Large intestine (tissue), 3 donors: ENCODE measurements at regions not wholly inside any gene's neighbourhood (a gene's known extent, or its start where the extent isn't known, plus 50 kb on each side); places are given as distances from the start of the nearest gene placed in this dataset.

Experiments
- DNase-seq, 2 donors: peaks; one replicate each; pipeline versions ENCODE4 v3.0.0 to v3.0.0-alpha.2; 2013
- H3K27ac ChIP-seq: one replicate; pipeline ENCODE4 v1.5.1; 2013; ENCODE audit warnings: low read length
- H3K27me3 ChIP-seq: 2 replicates; pipeline ENCODE4 v1.6.1; 2013; ENCODE audit warnings: low read length; ENCODE audit not compliant: control insufficient read depth, insufficient read depth
- H3K36me3 ChIP-seq: 2 replicates; pipeline ENCODE4 v1.6.1; 2013; ENCODE audit warnings: low read length; ENCODE audit not compliant: control insufficient read depth, insufficient read depth
- H3K4me1 ChIP-seq: one replicate; pipeline ENCODE4 v1.6.1; 2013; ENCODE audit warnings: low read length; ENCODE audit not compliant: control insufficient read depth, insufficient read depth
- H3K4me3 ChIP-seq: one replicate; pipeline ENCODE4 v1.5.1; 2013; ENCODE audit warnings: low read length
- H3K9me3 ChIP-seq: one replicate; pipeline ENCODE4 v1.6.1; 2013; ENCODE audit warnings: mild to moderate bottlenecking, low read depth, low read length, moderate library complexity; ENCODE audit not compliant: control insufficient read depth
- WGBS: methylation state at CpG from one replicate; pipeline ENCODE4 v1.1.5; 2013; ENCODE audit warnings: low lambda C conversion rate; ENCODE audit not compliant: insufficient coverage; 5-methylcytosine and 5-hydroxymethylcytosine counted together

GRCh38 chr2:176725873-176726645, 456.8 kb downstream of the MTX2 start:
- Histone ChIP-seq H3K27ac (no peak overlapping the region), H3K36me3 (no peaks in the 10 kb centered on the region), H3K4me3 (no peak overlapping the region), H3K27me3 (peaks cover 3% of the 10 kb centered on the region), H3K9me3 (no peaks in the 10 kb centered on the region), H3K4me1 (no peaks in the 10 kb centered on the region)
- 88% methylated on average over 1 of the region's 3 CpGs for WGBS
- DNase-seq, result no peak

- peaks cover under 1% of the 10 kb centered on the region for H3K27me3 ChIP-seq
- 79% methylated on average over 4 of the region's 4 CpGs for WGBS
- no peaks in the 10 kb centered on the region for H3K9me3 ChIP-seq
- H3K36me3 ChIP-seq, result no peaks in the 10 kb centered on the region
- no peak for DNase-seq
- no peaks in the 10 kb centered on the region for H3K4me1 ChIP-seq
- no peak overlapping the region for H3K27ac ChIP-seq
- no peak overlapping the region for H3K4me3 ChIP-seq
These were observed 458.5 kb downstream of the MTX2 start for GRCh38 chr2:176727696-176728095.

GRCh38 chr2:176729706-176730569, 460.7 kb downstream of the MTX2 start:
- no peak overlapping the region for H3K27ac ChIP-seq
- peaks cover 4% of the 10 kb centered on the region for H3K27me3 ChIP-seq
- H3K9me3 ChIP-seq, result no peaks in the 10 kb centered on the region
- H3K36me3 ChIP-seq, result no peaks in the 10 kb centered on the region
- H3K4me1 ChIP-seq, result no peaks in the 10 kb centered on the region
- H3K4me3 ChIP-seq, result no peak overlapping the region
- no peak for DNase-seq
- WGBS, result 80% methylated on average over 1 of the region's 1 CpG

GRCh38 chr2:176732780-176733179, 463.5 kb downstream of the MTX2 start:
- Histone ChIP-seq H3K27me3 (peaks cover 4% of the 10 kb centered on the region), H3K4me3 (no peak overlapping the region), H3K27ac (no peak overlapping the region), H3K9me3 (no peaks in the 10 kb centered on the region), H3K4me1 (no peaks in the 10 kb centered on the region), H3K36me3 (no peaks in the 10 kb centered on the region)
- DNase-seq, result no peak
- no CpG with 5 or more reads among the region's 1 CpG for WGBS

GRCh38 chr2:176733698-176734430, 464.6 kb downstream of the MTX2 start:
- H3K27me3 ChIP-seq, result peaks cover 4% of the 10 kb centered on the region
- no peaks in the 10 kb centered on the region for H3K4me1 ChIP-seq
- H3K36me3 ChIP-seq, result no peaks in the 10 kb centered on the region
- no peak overlapping the region for H3K4me3 ChIP-seq
- DNase-seq, result no peak
- H3K9me3 ChIP-seq, result no peaks in the 10 kb centered on the region
- no peak overlapping the region for H3K27ac ChIP-seq
- WGBS, result 33% methylated on average over 1 of the region's 3 CpGs

GRCh38 chr2:176734868-176735267, 465.6 kb downstream of the MTX2 start:
- Histone ChIP-seq H3K27me3 (peaks cover 4% of the 10 kb centered on the region), H3K27ac (no peak overlapping the region)
- WGBS, result 100% methylated on average over 2 of the region's 5 CpGs

GRCh38 chr2:176742271-176742670, 470.3 kb upstream of the HNRNPA3 start:
- Histone ChIP-seq H3K36me3 (no peaks in the 10 kb centered on the region), H3K27me3 (peaks cover 10% of the 10 kb centered on the region), H3K27ac (no peak overlapping the region), H3K9me3 (no peaks in the 10 kb centered on the region), H3K4me3 (no peak overlapping the region), H3K4me1 (no peaks in the 10 kb centered on the region)
- no CpG with 5 or more reads among the region's 1 CpG for WGBS
- DNase-seq, result no peak

More at GRCh38 chr2:176734868-176735267, 465.6 kb downstream of the MTX2 start:
- H3K9me3 ChIP-seq, result no peaks in the 10 kb centered on the region
- no peaks in the 10 kb centered on the region for H3K4me1 ChIP-seq
- no peak for DNase-seq
- H3K36me3 ChIP-seq, result no peaks in the 10 kb centered on the region
- H3K4me3 ChIP-seq, result no peak overlapping the region

- Histone ChIP-seq H3K4me1 (no peaks in the 10 kb centered on the region), H3K27ac (no peak overlapping the region), H3K36me3 (no peaks in the 10 kb centered on the region), H3K4me3 (no peak overlapping the region), H3K27me3 (peaks cover 10% of the 10 kb centered on the region), H3K9me3 (no peaks in the 10 kb centered on the region)
- no peak for DNase-seq
- 100% methylated on average over 1 of the region's 3 CpGs for WGBS
These were observed 468.9 kb upstream of the HNRNPA3 start for GRCh38 chr2:176743671-176744070.

GRCh38 chr2:176744146-176744545, 468.4 kb upstream of the HNRNPA3 start:
- no peak for DNase-seq
- Histone ChIP-seq H3K4me3 (no peak overlapping the region), H3K9me3 (no peaks in the 10 kb centered on the region), H3K4me1 (no peaks in the 10 kb centered on the region), H3K27me3 (peaks cover 10% of the 10 kb centered on the region), H3K27ac (no peak overlapping the region), H3K36me3 (no peaks in the 10 kb centered on the region)
- no CpG with 5 or more reads among the region's 4 CpGs for WGBS

- peaks cover 10% of the 10 kb centered on the region for H3K27me3 ChIP-seq
- no peaks in the 10 kb centered on the region for H3K9me3 ChIP-seq
- no peaks in the 10 kb centered on the region for H3K36me3 ChIP-seq
- H3K4me3 ChIP-seq, result no peak overlapping the region
- H3K27ac ChIP-seq, result no peak overlapping the region
- no peak for DNase-seq
- H3K4me1 ChIP-seq, result no peaks in the 10 kb centered on the region
- 100% methylated on average over 1 of the region's 8 CpGs for WGBS
These were observed 466.9 kb upstream of the HNRNPA3 start for GRCh38 chr2:176745543-176746200.
